ENCODE measurements at regions not wholly inside any gene's neighbourhood (a gene's known extent, or its start where the extent isn't known, plus 50 kb on each side); places are given as distances from the start of the nearest gene placed in this dataset.

- H3K56ac ChIP-seq (replicated peaks; ENCODE audit: insufficient read length, low read depth, low read length), result no peak overlapping the region
- no peak overlapping the region for H3K4ac ChIP-seq (replicated peaks; ENCODE audit: insufficient read length, low read depth, low read length)
- H3K23ac ChIP-seq (ENCODE audit: insufficient read length), result no peak overlapping the region
- no peak overlapping the region for H4K8ac ChIP-seq (ENCODE audit: extremely low read depth, insufficient read depth, low read length)
- H3K27me3 ChIP-seq (replicated peaks in 1 of 4; ENCODE audit: control insufficient read depth in 3 of 4, extremely low read depth in 1 of 4, insufficient read depth in 3 of 4, low read length in 3 of 4), result no peaks in the 10 kb centered on the region
- ChIA-PET CTCF (ENCODE audit: partially characterized antibody) (no interaction called here), POLR2A (ENCODE audit: partially characterized antibody) (no interaction called here)
- no peak overlapping the region for H2AFZ ChIP-seq (ENCODE audit: low read length)
- H3K9ac ChIP-seq (replicated peaks in 1 of 4; ENCODE audit: extremely low read depth in 1 of 4, low read depth in 3 of 4, low read length in 3 of 4), result no peak overlapping the region
- no peak overlapping the region for H2BK20ac ChIP-seq (ENCODE audit: low read length)
- H3K18ac ChIP-seq (ENCODE audit: extremely low read depth, low read length), result no peak overlapping the region
- H2BK120ac ChIP-seq (replicated peaks; ENCODE audit: low read depth, low read length), result no peak overlapping the region
- no peaks in the 10 kb centered on the region for H3K9me3 ChIP-seq (ENCODE audit: insufficient read depth in 2 of 2, low read depth in 1 of 2, low read length in 1 of 2)
- DNase-seq (ENCODE audit: low read depth in 1 of 2, low spot score in 2 of 2) (no peak), FAIRE-seq (no peak)
- no peak overlapping the region for H3K4me3 ChIP-seq (ENCODE audit: extremely low read depth in 1 of 4, insufficient read depth in 2 of 4, low read depth in 3 of 4, low read length in 4 of 4)
- H2BK5ac ChIP-seq (ENCODE audit: low read depth, low read length), result no peak overlapping the region
- no peak overlapping the region for H2BK15ac ChIP-seq (ENCODE audit: low read length)
- H3K14ac ChIP-seq (ENCODE audit: insufficient read length), result no peak overlapping the region
- no peak overlapping the region for H2AK5ac ChIP-seq (ENCODE audit: low read depth, low read length)
- no peaks in the 10 kb centered on the region for H3K79me1 ChIP-seq (ENCODE audit: low read depth, low read length)
- H2BK12ac ChIP-seq (ENCODE audit: low read depth, low read length), result 0 out of 2 replicates have a peak overlapping the region, but pooled peaks have one; percentile 6
- no peaks in the 10 kb centered on the region for H3K23me2 ChIP-seq (ENCODE audit: low read depth, low read length)
- H3K36me3 ChIP-seq (ENCODE audit: control insufficient read depth in 2 of 4, insufficient read depth in 4 of 4, low read length in 3 of 4), result no peaks in the 10 kb centered on the region
- H4K91ac ChIP-seq (replicated peaks; ENCODE audit: insufficient read length, low read length), result no peak overlapping the region
- no peaks in the 10 kb centered on the region for H3K79me2 ChIP-seq (ENCODE audit: control insufficient read depth in 1 of 2, insufficient read depth in 2 of 2, low read length in 2 of 2)
- H4K20me1 ChIP-seq (replicated peaks in 1 of 2; ENCODE audit: control insufficient read depth in 1 of 2, insufficient read depth in 2 of 2, low read length in 2 of 2), result no peaks in the 10 kb centered on the region
- H3K4me1 ChIP-seq (replicated peaks in 1 of 4; ENCODE audit: control insufficient read depth in 3 of 4, insufficient read depth in 4 of 4, low read length in 3 of 4), result peaks cover 0 to 7% (median 2%) of the 10 kb centered on the region in 4 experiments; a peak in 4 of 7 replicates
- no peak overlapping the region for H3K27ac ChIP-seq (ENCODE audit: low read depth, low read length)
- no peak overlapping the region for H3K4me2 ChIP-seq (ENCODE audit: insufficient read depth in 1 of 2, low read depth in 2 of 2, low read length in 2 of 2)
- no peak overlapping the region for H4K5ac ChIP-seq (ENCODE audit: insufficient read length, low read depth, low read length)
- TF ChIP-seq POU5F1 (IDR thresholded peaks at IDR 0.05; ENCODE audit: low read depth, low read length), result no peak
Observed at GRCh38 chr19:31819837-31820236, 470.6 kb upstream of the TSHZ3 start.
